Mucosa of gallbladder (tissue), 1 donor: ENCODE measurements at regions not wholly inside any gene's neighbourhood (a gene's known extent, or its start where the extent isn't known, plus 50 kb on each side); places are given as distances from the start of the nearest gene placed in this dataset.
"Not testable (repeated sequence)": the region's sequence is repeated elsewhere in the genome, so short reads cannot be mapped to it uniquely, and the experiment has no call there.

Experiments used
- DNase-seq: peaks from one replicate; pipeline ENCODE4 v3.0.0-alpha.2; 2020; ENCODE audit warnings: low spot score
- donor health status: DM: no; HTN: no; CAD: no.

- DNase-seq, result no peak
Observed at GRCh38 chr2:14827226-14828023, 194.9 kb downstream of the LRATD1 start.

- no peak for DNase-seq
Observed at GRCh38 chr2:14828223-14828622, 195.7 kb downstream of the LRATD1 start.

- DNase-seq, result no peak
Observed at GRCh38 chr2:14828968-14829367, 196.5 kb downstream of the LRATD1 start.

GRCh38 chr2:14831458-14831857, 198.9 kb downstream of the LRATD1 start:
- DNase-seq, result no peak

- DNase-seq, result no peak
Observed at GRCh38 chr2:14843507-14844204, 211.1 kb downstream of the LRATD1 start.

- no peak for DNase-seq
Observed at GRCh38 chr2:14855751-14856150, 223.2 kb downstream of the LRATD1 start.

GRCh38 chr2:14861181-14861580, 228.7 kb downstream of the LRATD1 start:
- DNase-seq, result no peak

GRCh38 chr2:14866736-14867352, 234.3 kb downstream of the LRATD1 start:
- no peak for DNase-seq

GRCh38 chr2:14867853-14868252, 235.3 kb downstream of the LRATD1 start:
- DNase-seq, result no peak

- no peak for DNase-seq
Observed at GRCh38 chr2:14872779-14873325, 240.3 kb downstream of the LRATD1 start.

GRCh38 chr2:14881651-14882327, 249.3 kb downstream of the LRATD1 start:
- no peak for DNase-seq

- no peak for DNase-seq
Observed at GRCh38 chr2:14884651-14885050, 252.1 kb downstream of the LRATD1 start.

GRCh38 chr2:14891546-14891945, 259.0 kb downstream of the LRATD1 start:
- DNase-seq, result no peak

- no peak for DNase-seq
Observed at GRCh38 chr2:14896330-14897030, 264.0 kb downstream of the LRATD1 start.

- DNase-seq, result no peak
Observed at GRCh38 chr2:14899621-14900414, 267.3 kb downstream of the LRATD1 start.

GRCh38 chr2:14901737-14902136, 269.2 kb downstream of the LRATD1 start:
- DNase-seq, result no peak

- DNase-seq, result no peak
Observed at GRCh38 chr2:14902953-14903352, 270.4 kb downstream of the LRATD1 start.

- no peak for DNase-seq
Observed at GRCh38 chr2:14903709-14904374, 271.3 kb downstream of the LRATD1 start.

- not testable (repeated sequence) for DNase-seq
Observed at GRCh38 chr2:14904378-14904777, 271.9 kb downstream of the LRATD1 start.

GRCh38 chr2:14905571-14905970, 273.1 kb downstream of the LRATD1 start:
- no peak for DNase-seq
